ENCODE measurements at regions not wholly inside any gene's neighbourhood (a gene's known extent, or its start where the extent isn't known, plus 50 kb on each side); places are given as distances from the start of the nearest gene placed in this dataset.

DNA sequence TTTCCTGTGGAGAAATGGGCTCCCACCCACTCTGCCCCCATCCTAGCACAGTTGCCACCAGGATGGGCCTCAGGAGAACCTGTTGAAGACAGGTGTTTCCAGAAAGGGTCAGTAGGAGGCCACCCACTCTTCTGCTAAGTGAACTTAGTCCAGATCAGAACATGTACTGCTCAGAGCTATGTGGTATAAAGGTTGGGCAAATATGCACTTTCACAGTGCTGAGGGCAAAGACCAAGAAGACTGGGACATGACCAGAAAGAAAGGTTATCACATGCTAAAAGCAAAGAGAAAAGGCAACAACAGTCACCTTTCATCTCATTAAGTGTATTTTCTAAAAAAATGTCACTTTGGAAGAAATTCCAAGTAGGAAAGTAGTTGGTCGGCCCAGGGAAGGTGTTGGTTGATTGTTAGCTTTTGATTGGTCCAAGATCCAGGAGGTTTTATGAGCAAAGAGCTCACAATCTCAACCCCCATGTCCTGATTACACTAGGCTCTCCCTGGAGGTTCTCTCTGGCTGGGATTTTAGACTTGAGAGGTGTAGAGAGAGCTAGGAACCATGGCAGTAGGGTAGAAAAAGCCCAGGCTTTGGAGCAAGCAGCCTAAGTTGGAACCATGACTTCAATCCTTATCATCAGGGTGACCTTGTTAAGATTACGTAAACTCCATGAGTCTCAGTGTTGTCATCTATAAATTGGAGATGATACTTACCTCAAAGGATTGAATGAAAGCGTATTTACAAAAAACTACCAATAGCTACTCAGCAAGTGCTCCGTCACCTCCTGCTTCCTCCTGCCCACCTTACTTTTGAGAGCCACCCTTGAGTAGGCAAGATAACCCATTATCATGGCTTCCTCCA lies 102.6 kb downstream of the GLUL start:
- Mint-ChIP-seq H3K4me1 (no peaks in the 10 kb centered on the region), H3K4me3 (no peak overlapping the region), H3K27me3 (no peaks in the 10 kb centered on the region), H3K9me3 (no peaks in the 10 kb centered on the region), H3K27ac (no peak overlapping the region), H3K36me3 (ENCODE audit: low read depth) (no peaks in the 10 kb centered on the region)
- ChIA-PET POLR2A (no interaction called here), CTCF (interaction anchor here (0.9 to 1.5 kb wide), 4 partner anchors 10 to 77 kb away, joined by 3 to 4 read pairs (median 4); no protein-coding TSS in a partner anchor)
- DNase-seq = no peak

DNA sequence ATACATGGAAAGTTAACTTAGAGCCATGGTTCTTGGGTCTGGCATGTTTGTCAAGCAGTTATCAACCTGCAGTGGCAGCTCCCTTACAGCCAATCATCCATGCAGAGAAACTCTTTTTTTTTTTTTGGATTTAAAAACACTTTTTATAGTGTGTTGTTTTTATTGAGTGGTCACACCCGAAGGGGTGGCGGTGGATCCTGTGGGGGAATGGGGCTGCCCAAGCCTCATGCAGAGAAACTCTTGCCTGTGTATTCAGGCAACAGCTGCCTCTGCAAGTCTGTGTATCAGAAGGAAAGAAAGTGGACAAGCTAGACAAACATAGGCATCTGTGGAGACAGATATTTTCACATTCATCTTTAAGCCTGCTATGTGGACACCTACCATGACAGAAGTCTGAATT lies 104.8 kb downstream of the GLUL start:
- Mint-ChIP-seq H3K4me3 (no peak overlapping the region), H3K4me1 (no peaks in the 10 kb centered on the region), H3K36me3 (ENCODE audit: low read depth) (no peaks in the 10 kb centered on the region), H3K27ac (no peak overlapping the region), H3K27me3 (no peaks in the 10 kb centered on the region), H3K9me3 (no peaks in the 10 kb centered on the region)
- no peak for DNase-seq
- ChIA-PET CTCF (interaction anchor here (0.6 kb wide), 1 partner anchor 89 kb away, joined by 4 read pairs; no protein-coding TSS in a partner anchor), POLR2A (interaction anchor here (0.7 kb wide), 1 partner anchor 13 kb away, joined by 4 read pairs; no protein-coding TSS in a partner anchor)

DNA sequence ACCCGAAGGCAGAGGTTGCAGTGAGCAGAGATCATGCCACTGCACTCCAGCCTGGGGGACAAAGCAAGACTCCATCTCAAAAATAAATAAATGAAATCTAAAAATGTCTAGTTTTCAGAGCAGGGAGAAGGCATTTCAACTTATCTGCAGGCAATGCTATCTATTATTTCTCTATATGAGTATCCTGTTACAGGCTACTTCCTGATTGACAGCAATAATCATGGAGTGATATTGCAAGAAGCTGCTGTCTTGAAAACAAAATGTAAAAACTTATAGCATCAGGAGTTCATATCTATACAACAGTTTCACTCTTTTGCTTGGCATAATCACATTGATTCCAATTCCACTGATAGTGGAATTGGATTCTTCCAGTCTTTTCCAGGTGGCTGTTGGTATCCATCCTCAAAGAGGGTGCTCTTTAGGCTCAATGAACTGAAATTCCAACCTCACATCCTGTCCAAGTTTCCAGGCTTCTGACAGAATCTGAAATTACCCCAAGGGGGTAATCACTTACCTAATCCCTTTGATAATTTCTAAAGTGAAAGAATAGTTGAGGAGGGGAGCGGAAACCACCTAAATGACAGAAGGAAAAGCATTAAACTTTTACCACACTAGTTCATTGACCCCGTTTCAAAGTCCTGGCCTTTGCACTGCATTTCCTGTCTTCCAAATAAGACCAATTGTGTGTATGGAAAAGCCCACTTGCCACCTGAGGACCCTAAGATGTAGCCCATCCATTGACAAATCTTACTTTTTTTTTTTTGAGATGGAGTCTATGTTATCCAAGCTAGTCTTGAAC lies 107.6 kb downstream of the GLUL start:
- H3K27ac Mint-ChIP-seq = no peak overlapping the region
- ChIA-PET CTCF (interaction anchor here (0.8 to 1.5 kb wide), 3 partner anchors 8 to 35 kb away, joined by 3 to 4 read pairs (median 3); no protein-coding TSS in a partner anchor), POLR2A (no interaction called here)
- H3K36me3 Mint-ChIP-seq (ENCODE audit: low read depth) = no peaks in the 10 kb centered on the region
- H3K9me3 Mint-ChIP-seq = no peaks in the 10 kb centered on the region
- H3K27me3 Mint-ChIP-seq = no peaks in the 10 kb centered on the region
- no peaks in the 10 kb centered on the region for H3K4me1 Mint-ChIP-seq
- H3K4me3 Mint-ChIP-seq = no peak overlapping the region
- DNase-seq = no peak

DNA sequence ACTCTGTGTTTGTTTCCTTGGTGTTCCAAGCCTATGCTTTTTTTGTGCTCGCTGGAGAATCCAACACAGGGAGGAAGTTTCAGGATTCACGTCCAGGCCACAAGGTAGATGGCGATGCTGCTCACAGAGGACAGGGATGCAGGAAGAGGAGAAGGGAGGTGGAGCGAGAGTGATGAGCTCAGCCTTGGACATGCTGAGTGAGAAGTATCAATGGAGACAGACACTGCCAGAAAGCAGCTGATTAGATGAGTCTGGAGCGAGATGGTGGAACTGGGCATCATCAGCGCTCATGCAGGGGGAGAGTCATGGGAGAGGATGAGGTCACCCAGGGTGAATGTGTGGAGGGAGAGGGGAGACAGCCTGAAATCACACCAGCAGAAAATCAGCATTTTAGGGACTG lies 110.0 kb downstream of the GLUL start:
- no peaks in the 10 kb centered on the region for H3K4me1 Mint-ChIP-seq
- ChIA-PET CTCF (interaction anchor here (0.7 to 1.8 kb wide), 3 partner anchors 11 to 41 kb away, joined by 3 to 5 read pairs (median 4); no protein-coding TSS in a partner anchor), POLR2A (no interaction called here)
- H3K9me3 Mint-ChIP-seq = no peaks in the 10 kb centered on the region
- H3K27me3 Mint-ChIP-seq = no peaks in the 10 kb centered on the region
- no peak overlapping the region for H3K27ac Mint-ChIP-seq
- DNase-seq = no peak
- H3K36me3 Mint-ChIP-seq (ENCODE audit: low read depth) = no peaks in the 10 kb centered on the region
- H3K4me3 Mint-ChIP-seq = no peak overlapping the region

DNA sequence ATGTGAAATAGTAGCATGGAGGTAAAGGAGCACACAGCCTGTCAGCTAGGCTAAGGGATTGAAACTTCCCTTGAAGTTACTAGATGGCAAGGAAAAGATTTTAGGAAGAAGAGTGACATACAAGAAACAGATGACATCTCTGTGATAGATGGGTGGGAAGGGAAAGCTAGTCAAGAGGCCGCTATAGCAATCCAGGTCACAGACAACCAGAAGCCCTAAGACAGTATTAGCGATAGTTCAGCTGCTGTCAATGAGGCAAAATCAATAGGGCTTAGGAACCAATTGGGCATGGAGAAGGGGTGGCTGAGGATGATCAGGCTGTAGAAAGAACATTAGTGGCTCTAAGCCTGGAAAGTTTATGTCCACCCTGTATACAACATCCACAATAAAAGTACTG lies 111.1 kb downstream of the GLUL start:
- no peak for DNase-seq
- no peaks in the 10 kb centered on the region for H3K27me3 Mint-ChIP-seq
- ChIA-PET CTCF (interaction anchor here (0.6 to 1.8 kb wide), 2 partner anchors 10 to 81 kb away, joined by 4 to 5 read pairs; no protein-coding TSS in a partner anchor), POLR2A (no interaction called here)
- no peaks in the 10 kb centered on the region for H3K9me3 Mint-ChIP-seq
- H3K4me1 Mint-ChIP-seq = no peaks in the 10 kb centered on the region
- H3K4me3 Mint-ChIP-seq = no peak overlapping the region
- H3K36me3 Mint-ChIP-seq (ENCODE audit: low read depth) = no peaks in the 10 kb centered on the region
- no peak overlapping the region for H3K27ac Mint-ChIP-seq

DNA sequence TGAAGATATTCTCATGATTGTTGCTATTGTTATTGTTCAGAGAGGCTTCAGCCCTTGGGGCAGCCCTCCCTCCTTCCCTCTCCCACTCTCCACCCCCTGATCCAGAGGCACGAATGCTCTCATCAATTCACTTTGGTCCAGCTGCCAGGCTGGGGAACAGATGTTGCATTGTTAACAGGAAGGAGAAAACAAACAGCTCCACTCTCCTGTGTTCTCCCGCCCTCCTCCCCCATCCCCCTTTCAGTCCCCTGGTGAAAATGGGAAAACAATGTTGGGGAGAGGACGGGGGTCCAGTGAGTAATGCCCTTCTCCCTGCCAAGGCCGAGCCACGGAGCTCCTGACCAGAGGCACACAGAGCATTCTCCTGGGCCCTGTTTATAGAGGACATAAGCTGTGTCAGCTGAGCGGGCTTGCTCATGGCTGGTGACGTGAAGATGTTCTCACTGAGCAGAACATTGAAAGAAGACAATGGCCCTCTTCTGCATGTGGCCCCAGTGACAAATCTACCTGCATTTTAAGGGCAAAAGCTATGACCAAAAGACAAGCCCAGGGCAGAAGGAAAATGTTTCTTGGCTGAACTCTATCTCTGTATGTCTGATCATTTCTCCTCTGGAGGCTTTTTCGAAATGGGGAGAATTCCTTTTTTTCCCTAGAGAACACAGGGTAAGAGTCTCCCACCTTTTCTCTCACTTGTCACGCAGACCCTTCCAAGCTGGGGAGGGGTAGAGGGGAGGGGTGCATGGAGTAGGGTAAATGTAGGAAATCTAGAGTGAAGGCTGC lies 111.7 kb downstream of the GLUL start:
- ChIA-PET CTCF (interaction anchor here (0.6 to 1.8 kb wide), 2 partner anchors 9 to 326 kb away, joined by 5 read pairs; no protein-coding TSS in a partner anchor), POLR2A (interaction anchor here (0.7 kb wide), 1 partner anchor 10 kb away, joined by 4 read pairs; no protein-coding TSS in a partner anchor)
- no peaks in the 10 kb centered on the region for H3K9me3 Mint-ChIP-seq
- no peak overlapping the region for H3K4me3 Mint-ChIP-seq
- no peak for DNase-seq
- no peak overlapping the region for H3K27ac Mint-ChIP-seq
- H3K4me1 Mint-ChIP-seq = no peaks in the 10 kb centered on the region
- H3K27me3 Mint-ChIP-seq = no peaks in the 10 kb centered on the region
- no peaks in the 10 kb centered on the region for H3K36me3 Mint-ChIP-seq (ENCODE audit: low read depth)

DNA sequence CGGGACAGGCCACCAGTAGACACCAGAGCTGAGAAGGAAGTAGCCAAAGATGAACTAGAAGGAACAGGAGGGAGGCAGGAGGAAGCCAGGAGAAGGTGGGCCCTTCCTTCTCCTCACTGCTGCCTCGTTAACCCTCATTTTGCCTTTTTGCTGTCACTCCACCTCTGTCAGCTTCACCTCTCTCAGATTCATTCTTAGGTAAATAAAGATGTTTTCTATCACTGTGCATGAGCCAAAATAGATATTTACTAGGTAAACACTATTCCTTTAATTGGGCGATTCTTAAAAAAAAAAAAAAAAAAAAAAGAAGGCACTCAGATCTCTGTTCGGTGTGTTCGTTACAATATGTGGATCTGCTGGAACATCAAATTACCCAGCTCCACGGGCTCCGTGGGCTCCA lies 112.3 kb downstream of the GLUL start:
- POLR2A ChIA-PET = interaction anchor here (0.7 kb wide), 1 partner anchor 10 kb away, joined by 4 read pairs; no protein-coding TSS in a partner anchor
- no peak overlapping the region for H3K4me3 Mint-ChIP-seq
- no peaks in the 10 kb centered on the region for H3K9me3 Mint-ChIP-seq
- H3K4me1 Mint-ChIP-seq = no peaks in the 10 kb centered on the region
- no peak for DNase-seq
- no peak overlapping the region for H3K27ac Mint-ChIP-seq
- H3K27me3 Mint-ChIP-seq = no peaks in the 10 kb centered on the region
- no peaks in the 10 kb centered on the region for H3K36me3 Mint-ChIP-seq (ENCODE audit: low read depth)
- CTCF ChIA-PET = no interaction called here

DNA sequence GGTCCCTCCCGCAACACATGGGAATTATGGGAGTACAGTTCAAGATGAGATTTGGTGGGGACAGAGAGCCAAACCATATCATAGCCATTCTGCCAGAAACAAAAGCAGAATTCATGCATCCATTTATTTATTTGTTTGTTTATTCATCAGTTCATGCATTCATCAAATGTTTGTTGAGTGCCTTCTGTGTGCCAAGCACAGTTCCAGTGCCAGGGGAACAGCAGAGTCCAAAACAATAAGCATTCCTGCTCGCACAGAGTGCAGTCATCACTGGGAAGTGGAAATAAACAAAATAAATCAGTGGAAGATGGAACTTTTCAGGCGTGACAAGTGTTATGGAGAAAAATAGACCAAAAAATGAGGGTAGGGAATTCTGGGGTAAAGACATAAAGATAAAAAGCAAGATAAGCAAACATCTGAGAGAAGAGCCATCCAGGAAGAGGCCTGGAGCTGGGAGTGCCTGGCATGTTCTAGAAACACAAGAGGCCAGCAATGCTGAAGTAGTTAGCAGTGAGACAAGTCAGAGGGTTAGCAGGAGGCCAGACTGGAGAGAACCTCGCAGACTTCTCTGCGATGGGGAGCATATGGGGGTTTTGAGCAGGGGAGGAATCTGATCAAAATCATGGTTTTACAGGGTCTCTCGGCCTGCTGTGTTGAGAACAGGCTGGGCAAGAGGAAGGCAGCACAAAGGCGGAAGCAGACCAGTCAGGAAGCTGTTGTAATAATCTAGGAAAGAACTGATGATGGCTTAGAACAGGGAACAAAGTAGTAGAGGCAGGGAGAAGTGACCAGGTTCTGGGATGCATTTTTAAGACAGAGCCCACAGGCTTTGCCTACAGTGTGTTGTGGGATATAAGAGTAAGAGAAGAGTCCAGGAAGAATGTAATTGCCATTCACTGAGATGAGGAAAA lies 113.2 kb downstream of the GLUL start:
- CTCF ChIA-PET = no interaction called here
- H3K27ac Mint-ChIP-seq = no peak overlapping the region
- H3K4me3 Mint-ChIP-seq = no peak overlapping the region
- H3K36me3 Mint-ChIP-seq (ENCODE audit: low read depth) = no peaks in the 10 kb centered on the region
- no peaks in the 10 kb centered on the region for H3K27me3 Mint-ChIP-seq
- H3K4me1 Mint-ChIP-seq = no peaks in the 10 kb centered on the region
- no peak for DNase-seq
- no peaks in the 10 kb centered on the region for H3K9me3 Mint-ChIP-seq
- POLR2A ChIA-PET = no interaction called here

DNA sequence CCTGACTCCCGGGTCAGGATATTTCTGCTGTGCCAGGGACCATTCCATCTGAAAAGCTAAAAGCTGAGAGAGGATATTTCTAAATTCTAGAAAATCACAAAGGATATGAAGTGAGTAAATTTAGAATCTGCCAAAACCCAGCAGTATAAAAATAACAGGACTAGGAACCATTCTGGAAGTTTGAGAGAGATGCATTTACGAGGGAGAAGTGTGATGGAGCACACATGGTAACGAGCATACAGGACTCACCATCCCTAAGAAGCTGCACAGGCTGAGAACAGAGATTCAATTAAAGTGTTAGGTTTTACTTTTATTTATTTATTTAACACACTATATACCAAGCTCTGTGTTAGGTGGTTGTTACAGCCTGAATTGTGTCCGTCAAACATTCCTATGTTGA lies 116.3 kb downstream of the GLUL start:
- H3K27ac Mint-ChIP-seq = no peak overlapping the region
- POLR2A ChIA-PET = no interaction called here
- H3K4me3 Mint-ChIP-seq = no peak overlapping the region
- no peak for DNase-seq
- no peaks in the 10 kb centered on the region for H3K9me3 Mint-ChIP-seq
- CTCF ChIA-PET = interaction anchor here (0.9 to 1.5 kb wide), 2 partner anchors 21 to 36 kb away, joined by 3 to 5 read pairs; no protein-coding TSS in a partner anchor
- no peaks in the 10 kb centered on the region for H3K4me1 Mint-ChIP-seq
- no peaks in the 10 kb centered on the region for H3K36me3 Mint-ChIP-seq (ENCODE audit: low read depth)
- no peaks in the 10 kb centered on the region for H3K27me3 Mint-ChIP-seq

DNA sequence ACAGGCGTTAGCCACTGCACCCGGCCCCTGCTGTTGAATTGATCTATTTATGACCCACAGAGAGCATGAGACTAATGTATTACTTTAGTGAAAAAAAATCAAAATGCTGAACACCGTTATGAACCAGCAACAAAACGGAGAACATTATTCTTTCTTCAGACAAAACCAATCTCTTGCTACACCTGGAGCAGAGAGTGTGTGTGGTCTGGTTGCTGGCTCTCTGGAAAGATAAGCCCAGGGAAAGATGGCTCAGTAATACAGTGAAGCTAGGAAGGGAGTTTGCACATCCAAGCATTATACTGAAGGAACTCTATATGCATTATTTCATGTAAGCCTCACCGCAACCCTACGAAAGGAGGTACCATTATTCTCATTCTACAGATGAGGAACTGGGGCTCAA lies 117.0 kb downstream of the GLUL start:
- CTCF ChIA-PET = interaction anchor here (0.6 to 1.5 kb wide), 3 partner anchors 17 to 1555 kb away, joined by 3 to 5 read pairs (median 3); no protein-coding TSS in a partner anchor
- Mint-ChIP-seq H3K4me1 (no peaks in the 10 kb centered on the region), H3K4me3 (no peak overlapping the region), H3K27ac (no peak overlapping the region), H3K36me3 (ENCODE audit: low read depth) (no peaks in the 10 kb centered on the region), H3K9me3 (no peaks in the 10 kb centered on the region), H3K27me3 (no peaks in the 10 kb centered on the region)
- POLR2A ChIA-PET = no interaction called here
- no peak for DNase-seq

DNA sequence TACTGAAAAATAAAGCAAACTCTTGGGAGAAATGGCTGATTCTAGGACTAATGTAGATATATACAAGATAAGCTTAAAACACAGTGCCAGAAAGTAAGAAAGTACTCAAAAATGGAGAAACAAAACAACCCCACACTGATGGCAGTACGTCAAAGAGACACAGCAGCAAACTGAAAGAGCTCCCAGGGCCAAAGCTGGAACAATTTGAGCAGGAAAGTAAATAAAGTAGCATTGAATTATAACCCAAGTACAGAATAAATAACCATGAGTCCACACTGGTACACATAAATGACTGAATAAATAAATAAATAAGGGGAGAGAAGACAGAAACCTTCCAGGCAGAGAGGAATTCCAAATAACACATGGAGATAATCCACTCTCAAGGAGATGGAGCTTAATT lies 120.9 kb downstream of the GLUL start:
- Mint-ChIP-seq H3K27ac (no peak overlapping the region), H3K36me3 (ENCODE audit: low read depth) (no peaks in the 10 kb centered on the region), H3K4me3 (no peak overlapping the region), H3K27me3 (no peaks in the 10 kb centered on the region), H3K9me3 (no peaks in the 10 kb centered on the region), H3K4me1 (peaks cover 3% of the 10 kb centered on the region)
- no peak for DNase-seq
- ChIA-PET CTCF (interaction anchor here (1.7 to 1.9 kb wide), 2 partner anchors 10 to 12 kb away, joined by 4 to 5 read pairs; no protein-coding TSS in a partner anchor), POLR2A (no interaction called here)
